H9 (cell line): ENCODE measurements at regions not wholly inside any gene's neighbourhood (a gene's known extent, or its start where the extent isn't known, plus 50 kb on each side); places are given as distances from the start of the nearest gene placed in this dataset.

ENCODE experiments used
- DNase-seq: peaks from one replicate; pipeline ENCODE4 v3.0.0-alpha.2; 2017
- H2AFZ ChIP-seq: one replicate; pipeline ENCODE4 v1.6.1; 2013; ENCODE audit warnings: mild to moderate bottlenecking, low read length, control low read depth, moderate library complexity
- H2AK5ac ChIP-seq: 2 replicates; pipeline ENCODE4 v1.6.1; 2013; ENCODE audit warnings: low read length, control low read depth, mixed read lengths; ENCODE audit not compliant: insufficient read length
- H2BK120ac ChIP-seq: one replicate; pipeline ENCODE4 v1.6.1; 2013; ENCODE audit warnings: low read depth, mild to moderate bottlenecking, low read length, control low read depth, inconsistent platforms; ENCODE audit not compliant: poor library complexity, severe bottlenecking
- H2BK12ac ChIP-seq: 2 replicates; pipeline ENCODE4 v1.6.1; 2013; ENCODE audit warnings: low read length, control low read depth, mixed read lengths, low read depth; ENCODE audit not compliant: insufficient read length
- H2BK15ac ChIP-seq: 2 replicates; pipeline ENCODE4 v1.6.1; 2013; ENCODE audit warnings: low read depth, low read length, control low read depth
- H2BK20ac ChIP-seq: one replicate; pipeline ENCODE4 v1.6.1; 2013; ENCODE audit warnings: low read depth, mild to moderate bottlenecking, low read length, control low read depth, inconsistent platforms; ENCODE audit not compliant: poor library complexity, severe bottlenecking
- H2BK5ac ChIP-seq: 2 replicates; pipeline ENCODE4 v1.6.1; 2013; ENCODE audit warnings: low read length, control low read depth, mixed read lengths; ENCODE audit not compliant: insufficient read length
- H3K14ac ChIP-seq: 2 replicates; pipeline ENCODE4 v1.6.1; 2013; ENCODE audit warnings: low read length, control low read depth; ENCODE audit not compliant: insufficient read depth
- H3K18ac ChIP-seq: 2 replicates; pipeline ENCODE4 v1.6.1; 2013; ENCODE audit warnings: low read depth, mild to moderate bottlenecking, mixed read lengths, low read length, control low read depth; ENCODE audit not compliant: insufficient read length
- H3K23ac ChIP-seq: 2 replicates; pipeline ENCODE4 v1.6.1; 2013; ENCODE audit warnings: low read length, control low read depth, mixed read lengths, low read depth; ENCODE audit not compliant: insufficient read length
- H3K23me2 ChIP-seq: 2 replicates; pipeline ENCODE4 v1.6.1; 2013; ENCODE audit warnings: low read depth, mild to moderate bottlenecking, mixed read lengths, low read length, control low read depth; ENCODE audit not compliant: insufficient read length, poor library complexity, severe bottlenecking
- H3K27ac ChIP-seq: 2 replicates; pipeline ENCODE4 v1.5.1; 2013; ENCODE audit warnings: low read length, control low read depth, mixed read lengths, low read depth; ENCODE audit not compliant: insufficient read length
- H3K27me3 ChIP-seq: 2 replicates; pipeline ENCODE4 v1.6.1; 2013; ENCODE audit warnings: low read length, control low read depth, inconsistent platforms; ENCODE audit not compliant: insufficient read depth
- H3K4ac ChIP-seq: 2 replicates; pipeline ENCODE4 v1.6.1; 2013; ENCODE audit warnings: low read depth, mild to moderate bottlenecking, control low read depth, inconsistent platforms, low read length, moderate library complexity
- H3K4me1 ChIP-seq: 2 replicates; pipeline ENCODE4 v1.6.1; 2013; ENCODE audit warnings: low read length, control low read depth, inconsistent platforms; ENCODE audit not compliant: insufficient read depth
- H3K4me2 ChIP-seq: 2 replicates; pipeline ENCODE4 v1.6.1; 2013; ENCODE audit warnings: low read length, control low read depth, mixed read lengths; ENCODE audit not compliant: insufficient read length, insufficient read depth
- H3K56ac ChIP-seq: 2 replicates; pipeline ENCODE4 v1.6.1; 2013; ENCODE audit warnings: low read depth, mild to moderate bottlenecking, mixed read lengths, low read length, control low read depth; ENCODE audit not compliant: insufficient read length
- H3K79me1 ChIP-seq: 2 replicates; pipeline ENCODE4 v1.6.1; 2013; ENCODE audit warnings: low read depth, mild to moderate bottlenecking, moderate library complexity, low read length, control low read depth, inconsistent platforms; ENCODE audit not compliant: insufficient read depth, poor library complexity, severe bottlenecking
- H3K79me2 ChIP-seq: 2 replicates; pipeline ENCODE4 v1.6.1; 2013; ENCODE audit warnings: low read length, control low read depth, inconsistent platforms; ENCODE audit not compliant: insufficient read depth
- H3K9ac ChIP-seq: 2 replicates; pipeline ENCODE4 v1.6.1; 2013; ENCODE audit warnings: low read length, control low read depth, mixed read lengths; ENCODE audit not compliant: insufficient read length; ENCODE audit errors: extremely low read depth
- H3K9me3 ChIP-seq: one replicate; pipeline ENCODE4 v1.6.1; 2013; ENCODE audit warnings: low read depth, low read length, inconsistent platforms; ENCODE audit not compliant: control insufficient read depth
- H3T11ph ChIP-seq: one replicate; pipeline ENCODE4 v1.6.1; 2013; ENCODE audit warnings: mild to moderate bottlenecking, low read length, control low read depth, inconsistent platforms
- H4K20me1 ChIP-seq: one replicate; pipeline ENCODE4 v1.6.1; 2013; ENCODE audit not compliant: control insufficient read depth, insufficient read length, insufficient read depth
- H4K5ac ChIP-seq: 2 replicates; pipeline ENCODE4 v1.6.1; 2013; ENCODE audit warnings: low read depth, mild to moderate bottlenecking, mixed read lengths, low read length, control low read depth; ENCODE audit not compliant: insufficient read length
- H4K8ac ChIP-seq: replicated peaks from 2 replicates; pipeline ENCODE4 v1.6.1; 2013; ENCODE audit warnings: low read length, control low read depth, mixed read lengths, low read depth; ENCODE audit not compliant: insufficient read length
- H4K91ac ChIP-seq: 2 replicates; pipeline ENCODE4 v1.6.1; 2013; ENCODE audit warnings: low read depth, mild to moderate bottlenecking, moderate library complexity, mixed read lengths, low read length, control low read depth; ENCODE audit not compliant: insufficient read length
- H3K27ac Mint-ChIP-seq, 3 experiments: 2 replicates in 2 of 3; 3 replicates in 1 of 3; pipeline ENCODE4 v1.8.0; 2020 to 2021; ENCODE audit warnings: mixed read lengths in 3 of 3, mild to moderate bottlenecking in 1 of 3, moderate library complexity in 1 of 3
- H3K27me3 Mint-ChIP-seq: 2 replicates; pipeline ENCODE4 v1.8.0; 2021; ENCODE audit warnings: low read depth, mild to moderate bottlenecking, moderate library complexity, mixed read lengths
- H3K36me3 Mint-ChIP-seq, 3 experiments: 2 replicates in 2 of 3; 3 replicates in 1 of 3; pipeline ENCODE4 v1.8.0; 2020 to 2021; ENCODE audit warnings: low read depth in 3 of 3, mixed read lengths in 3 of 3; ENCODE audit not compliant: insufficient read depth in 1 of 3
- H3K4me1 Mint-ChIP-seq, 2 experiments: 2 replicates each; pipeline ENCODE4 v1.8.0; 2020; ENCODE audit warnings: mixed read lengths in 2 of 2
- H3K4me3 Mint-ChIP-seq, 2 experiments: 2 replicates in 1 of 2; 3 replicates in 1 of 2; pipeline ENCODE4 v1.8.0; 2020 to 2021; ENCODE audit warnings: mild to moderate bottlenecking in 2 of 2, mixed read lengths in 2 of 2, moderate library complexity in 1 of 2
- H3K9me3 Mint-ChIP-seq, 2 experiments: 2 replicates in 1 of 2; 3 replicates in 1 of 2; pipeline ENCODE4 v1.8.0; 2020; ENCODE audit warnings: mild to moderate bottlenecking in 2 of 2, mixed read lengths in 2 of 2, moderate library complexity in 1 of 2
- CTCF ChIP-seq: fragments of 200-600 bp; sonication (generic); conservative IDR thresholded peaks from 3 replicates; pipeline ENCODE4 v1.8.0; 2021; ENCODE audit warnings: antibody characterized with exemption, mild to moderate bottlenecking
- WGBS: extraction: QIAGEN DNeasy Blood & Tissue Kit; methylation state at CpG from one replicate; pipeline ENCODE4 v1.1.7; 2013; ENCODE audit warnings: missing lambda C conversion rate, low lambda C conversion rate, mixed read lengths; ENCODE audit not compliant: insufficient read length; ENCODE audit errors: extremely low coverage; 5-methylcytosine and 5-hydroxymethylcytosine counted together

DNA sequence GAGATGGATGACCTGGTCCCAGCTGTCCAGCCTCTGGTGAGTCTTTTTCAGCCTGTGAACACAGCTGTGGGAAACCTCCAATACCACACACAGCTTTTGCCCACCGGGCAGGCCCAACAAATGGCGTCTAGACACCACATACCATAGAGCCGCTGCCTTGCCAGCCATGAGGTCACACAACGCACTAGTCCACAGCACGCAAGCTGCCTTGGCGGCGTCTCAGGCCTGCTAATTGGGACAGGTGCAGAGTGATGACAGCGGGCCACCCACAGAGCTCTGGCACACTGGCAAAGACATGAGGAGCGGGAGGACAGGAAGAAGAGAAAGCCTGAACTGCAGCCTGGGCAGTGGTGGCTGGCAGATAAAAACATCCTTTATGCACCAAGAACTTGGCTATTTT, 125.5 kb downstream of the ADAMTS1 start:
- no peak overlapping the region for H4K91ac ChIP-seq

More for the DNA sequence above, 125.5 kb downstream of the ADAMTS1 start:
- no peaks in the 10 kb centered on the region for H4K20me1 ChIP-seq
- no peak overlapping the region for H2AK5ac ChIP-seq
- WGBS, result no CpG with 5 or more reads among the region's 9 CpGs
- H2BK20ac ChIP-seq, result no peak overlapping the region
- H3K4ac ChIP-seq, result no peak overlapping the region
- H3K14ac ChIP-seq, result no peak overlapping the region
- TF ChIP-seq CTCF, result no peak
- H3K4me1 ChIP-seq, result no peaks in the 10 kb centered on the region
- H3K27me3 Mint-ChIP-seq, result no peaks in the 10 kb centered on the region
- no peaks in the 10 kb centered on the region for H3K9me3 ChIP-seq
- H3K18ac ChIP-seq, result no peak overlapping the region
- no peak overlapping the region for H3T11ph ChIP-seq
- H2BK15ac ChIP-seq, result no peak overlapping the region
- no peak overlapping the region for H3K4me2 ChIP-seq
- H3K23me2 ChIP-seq, result no peaks in the 10 kb centered on the region
- no peak overlapping the region for H2BK12ac ChIP-seq
- H3K27me3 ChIP-seq, result no peaks in the 10 kb centered on the region
- DNase-seq, result no peak
- H2BK5ac ChIP-seq, result no peak overlapping the region
- H4K5ac ChIP-seq, result no peak overlapping the region
- H3K36me3 Mint-ChIP-seq, result no peaks in the 10 kb centered on the region; a peak in 1 of 7 replicates
- no peak overlapping the region for H3K27ac Mint-ChIP-seq
- H2AFZ ChIP-seq, result no peak overlapping the region
- no peaks in the 10 kb centered on the region for H3K79me1 ChIP-seq
- no peak overlapping the region for H2BK120ac ChIP-seq
- no peaks in the 10 kb centered on the region for H3K79me2 ChIP-seq
- no peak overlapping the region for H3K4me3 Mint-ChIP-seq
- no peak overlapping the region for H3K23ac ChIP-seq
- H3K9ac ChIP-seq, result no peak overlapping the region
- no peak overlapping the region for H3K56ac ChIP-seq
- H3K27ac ChIP-seq, result no peak overlapping the region
- H3K4me1 Mint-ChIP-seq, result peaks cover 5 to 7% of the 10 kb centered on the region in 2 experiments
- peaks cover 3 to 5% of the 10 kb centered on the region in 2 experiments; a peak in 4 of 5 replicates for H3K9me3 Mint-ChIP-seq
- no peak overlapping the region for H4K8ac ChIP-seq
